ENCODE measurements at regions not wholly inside any gene's neighbourhood (a gene's known extent, or its start where the extent isn't known, plus 50 kb on each side); places are given as distances from the start of the nearest gene placed in this dataset.

DNA sequence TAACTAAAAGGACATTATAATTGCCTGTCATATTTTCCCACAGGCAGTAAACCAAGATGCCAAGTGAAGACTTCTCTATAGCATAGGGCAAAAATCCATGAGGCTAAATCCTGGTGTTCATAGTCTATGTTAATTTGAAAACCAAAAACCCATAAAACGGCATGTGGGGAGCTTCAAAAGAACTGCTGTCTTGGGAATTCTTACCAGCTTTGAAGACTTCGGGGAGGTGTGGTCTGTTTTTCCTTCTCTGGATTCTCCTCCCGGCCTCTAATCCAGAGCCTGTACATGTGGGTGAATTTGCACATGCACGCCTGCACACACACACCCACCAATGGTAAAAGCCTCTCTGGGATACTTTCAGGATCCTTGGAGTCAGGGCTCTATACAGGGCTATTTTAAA is 61.9 kb upstream of the IFNG-AS1 start:
- TF ChIP-seq, protein P1, sequence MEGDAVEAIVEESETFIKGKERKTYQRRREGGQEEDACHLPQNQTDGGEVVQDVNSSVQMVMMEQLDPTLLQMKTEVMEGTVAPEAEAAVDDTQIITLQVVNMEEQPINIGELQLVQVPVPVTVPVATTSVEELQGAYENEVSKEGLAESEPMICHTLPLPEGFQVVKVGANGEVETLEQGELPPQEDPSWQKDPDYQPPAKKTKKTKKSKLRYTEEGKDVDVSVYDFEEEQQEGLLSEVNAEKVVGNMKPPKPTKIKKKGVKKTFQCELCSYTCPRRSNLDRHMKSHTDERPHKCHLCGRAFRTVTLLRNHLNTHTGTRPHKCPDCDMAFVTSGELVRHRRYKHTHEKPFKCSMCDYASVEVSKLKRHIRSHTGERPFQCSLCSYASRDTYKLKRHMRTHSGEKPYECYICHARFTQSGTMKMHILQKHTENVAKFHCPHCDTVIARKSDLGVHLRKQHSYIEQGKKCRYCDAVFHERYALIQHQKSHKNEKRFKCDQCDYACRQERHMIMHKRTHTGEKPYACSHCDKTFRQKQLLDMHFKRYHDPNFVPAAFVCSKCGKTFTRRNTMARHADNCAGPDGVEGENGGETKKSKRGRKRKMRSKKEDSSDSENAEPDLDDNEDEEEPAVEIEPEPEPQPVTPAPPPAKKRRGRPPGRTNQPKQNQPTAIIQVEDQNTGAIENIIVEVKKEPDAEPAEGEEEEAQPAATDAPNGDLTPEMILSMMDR (IDR thresholded peaks at IDR 0.05): no peak
- TF ChIP-seq POLR2AphosphoS5 (IDR thresholded peaks at IDR 0.05; ENCODE audit: low read depth, low read length): no peak
- TF ChIP-seq SIN3A (IDR thresholded peaks at IDR 0.05; ENCODE audit: borderline replicate concordance, insufficient read depth, low read depth, low read length): no peak
- TF ChIP-seq TCF7L2 (IDR thresholded peaks at IDR 0.05; ENCODE audit: low read depth, low read length): no peak
- TF ChIP-seq, protein P2, sequence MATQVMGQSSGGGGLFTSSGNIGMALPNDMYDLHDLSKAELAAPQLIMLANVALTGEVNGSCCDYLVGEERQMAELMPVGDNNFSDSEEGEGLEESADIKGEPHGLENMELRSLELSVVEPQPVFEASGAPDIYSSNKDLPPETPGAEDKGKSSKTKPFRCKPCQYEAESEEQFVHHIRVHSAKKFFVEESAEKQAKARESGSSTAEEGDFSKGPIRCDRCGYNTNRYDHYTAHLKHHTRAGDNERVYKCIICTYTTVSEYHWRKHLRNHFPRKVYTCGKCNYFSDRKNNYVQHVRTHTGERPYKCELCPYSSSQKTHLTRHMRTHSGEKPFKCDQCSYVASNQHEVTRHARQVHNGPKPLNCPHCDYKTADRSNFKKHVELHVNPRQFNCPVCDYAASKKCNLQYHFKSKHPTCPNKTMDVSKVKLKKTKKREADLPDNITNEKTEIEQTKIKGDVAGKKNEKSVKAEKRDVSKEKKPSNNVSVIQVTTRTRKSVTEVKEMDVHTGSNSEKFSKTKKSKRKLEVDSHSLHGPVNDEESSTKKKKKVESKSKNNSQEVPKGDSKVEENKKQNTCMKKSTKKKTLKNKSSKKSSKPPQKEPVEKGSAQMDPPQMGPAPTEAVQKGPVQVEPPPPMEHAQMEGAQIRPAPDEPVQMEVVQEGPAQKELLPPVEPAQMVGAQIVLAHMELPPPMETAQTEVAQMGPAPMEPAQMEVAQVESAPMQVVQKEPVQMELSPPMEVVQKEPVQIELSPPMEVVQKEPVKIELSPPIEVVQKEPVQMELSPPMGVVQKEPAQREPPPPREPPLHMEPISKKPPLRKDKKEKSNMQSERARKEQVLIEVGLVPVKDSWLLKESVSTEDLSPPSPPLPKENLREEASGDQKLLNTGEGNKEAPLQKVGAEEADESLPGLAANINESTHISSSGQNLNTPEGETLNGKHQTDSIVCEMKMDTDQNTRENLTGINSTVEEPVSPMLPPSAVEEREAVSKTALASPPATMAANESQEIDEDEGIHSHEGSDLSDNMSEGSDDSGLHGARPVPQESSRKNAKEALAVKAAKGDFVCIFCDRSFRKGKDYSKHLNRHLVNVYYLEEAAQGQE (IDR thresholded peaks at IDR 0.05; ENCODE audit: insufficient read depth in 1 of 2, low read depth in 2 of 2, low read length in 1 of 2): no peak
